ENCODE measurements at regions not wholly inside any gene's neighbourhood (a gene's known extent, or its start where the extent isn't known, plus 50 kb on each side); places are given as distances from the start of the nearest gene placed in this dataset.

DNA sequence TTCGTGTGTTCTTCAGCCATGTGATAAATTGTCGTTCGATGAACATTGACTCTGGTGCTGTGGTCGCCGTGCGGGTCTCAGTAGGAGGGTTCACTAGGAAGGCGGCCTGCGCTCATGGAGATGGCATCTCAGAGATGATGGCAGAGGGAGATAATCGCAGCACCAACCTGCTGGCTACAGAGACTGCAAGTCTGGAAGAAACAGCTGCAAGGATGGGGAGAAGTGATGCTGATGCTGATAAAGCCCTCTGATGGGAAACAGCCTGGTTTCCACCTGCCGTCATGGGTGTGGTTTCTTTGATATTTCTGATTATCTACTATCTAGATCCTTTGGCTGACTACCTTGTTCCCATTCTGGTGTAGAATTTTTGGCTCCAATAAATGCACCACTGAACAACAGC, 130.5 kb upstream of the ANKRD30A start:
- TF ChIP-seq, protein P1, sequence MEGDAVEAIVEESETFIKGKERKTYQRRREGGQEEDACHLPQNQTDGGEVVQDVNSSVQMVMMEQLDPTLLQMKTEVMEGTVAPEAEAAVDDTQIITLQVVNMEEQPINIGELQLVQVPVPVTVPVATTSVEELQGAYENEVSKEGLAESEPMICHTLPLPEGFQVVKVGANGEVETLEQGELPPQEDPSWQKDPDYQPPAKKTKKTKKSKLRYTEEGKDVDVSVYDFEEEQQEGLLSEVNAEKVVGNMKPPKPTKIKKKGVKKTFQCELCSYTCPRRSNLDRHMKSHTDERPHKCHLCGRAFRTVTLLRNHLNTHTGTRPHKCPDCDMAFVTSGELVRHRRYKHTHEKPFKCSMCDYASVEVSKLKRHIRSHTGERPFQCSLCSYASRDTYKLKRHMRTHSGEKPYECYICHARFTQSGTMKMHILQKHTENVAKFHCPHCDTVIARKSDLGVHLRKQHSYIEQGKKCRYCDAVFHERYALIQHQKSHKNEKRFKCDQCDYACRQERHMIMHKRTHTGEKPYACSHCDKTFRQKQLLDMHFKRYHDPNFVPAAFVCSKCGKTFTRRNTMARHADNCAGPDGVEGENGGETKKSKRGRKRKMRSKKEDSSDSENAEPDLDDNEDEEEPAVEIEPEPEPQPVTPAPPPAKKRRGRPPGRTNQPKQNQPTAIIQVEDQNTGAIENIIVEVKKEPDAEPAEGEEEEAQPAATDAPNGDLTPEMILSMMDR (IDR thresholded peaks at IDR 0.05; ENCODE audit: low read length) = no peak
- no peak for TF ChIP-seq EZH2 (optimal IDR thresholded peaks at IDR 0.05; ENCODE audit: low read depth, low read length)

All from MM.1S (cell line).